ENCODE measurements at regions not wholly inside any gene's neighbourhood (a gene's known extent, or its start where the extent isn't known, plus 50 kb on each side); places are given as distances from the start of the nearest gene placed in this dataset.

DNA sequence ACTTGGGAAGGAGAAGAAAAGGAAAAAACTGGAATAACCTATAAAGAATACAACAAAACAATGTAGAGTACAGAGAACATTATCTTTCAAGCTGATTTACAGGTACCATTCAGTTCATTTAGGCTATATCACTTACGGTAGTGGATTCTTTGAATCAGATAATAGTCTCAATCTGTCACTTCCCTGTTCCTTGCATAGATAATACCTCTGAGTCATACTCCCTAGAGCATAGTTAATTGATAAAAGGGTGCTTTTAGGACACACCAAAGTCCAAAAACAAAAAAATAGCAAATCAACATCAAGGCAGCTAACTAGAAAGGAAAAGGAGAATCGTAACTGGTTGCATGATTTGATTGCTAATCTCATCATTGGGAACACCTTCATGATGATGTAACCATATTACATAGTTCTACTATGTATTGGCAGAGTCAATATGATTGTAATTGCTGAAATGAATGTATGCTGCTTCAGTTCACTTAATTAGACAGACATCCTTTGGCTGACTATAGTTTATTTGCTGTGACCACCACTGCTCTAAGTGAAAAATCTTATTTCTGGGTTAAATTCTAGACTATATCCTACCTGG lies 844.4 kb downstream of the GATA3 start:
- no peak for DNase-seq (ENCODE audit: low read depth)
- H3K4me3 ChIP-seq (ENCODE audit: low read length): no peak overlapping the region
- TF ChIP-seq, protein P1, sequence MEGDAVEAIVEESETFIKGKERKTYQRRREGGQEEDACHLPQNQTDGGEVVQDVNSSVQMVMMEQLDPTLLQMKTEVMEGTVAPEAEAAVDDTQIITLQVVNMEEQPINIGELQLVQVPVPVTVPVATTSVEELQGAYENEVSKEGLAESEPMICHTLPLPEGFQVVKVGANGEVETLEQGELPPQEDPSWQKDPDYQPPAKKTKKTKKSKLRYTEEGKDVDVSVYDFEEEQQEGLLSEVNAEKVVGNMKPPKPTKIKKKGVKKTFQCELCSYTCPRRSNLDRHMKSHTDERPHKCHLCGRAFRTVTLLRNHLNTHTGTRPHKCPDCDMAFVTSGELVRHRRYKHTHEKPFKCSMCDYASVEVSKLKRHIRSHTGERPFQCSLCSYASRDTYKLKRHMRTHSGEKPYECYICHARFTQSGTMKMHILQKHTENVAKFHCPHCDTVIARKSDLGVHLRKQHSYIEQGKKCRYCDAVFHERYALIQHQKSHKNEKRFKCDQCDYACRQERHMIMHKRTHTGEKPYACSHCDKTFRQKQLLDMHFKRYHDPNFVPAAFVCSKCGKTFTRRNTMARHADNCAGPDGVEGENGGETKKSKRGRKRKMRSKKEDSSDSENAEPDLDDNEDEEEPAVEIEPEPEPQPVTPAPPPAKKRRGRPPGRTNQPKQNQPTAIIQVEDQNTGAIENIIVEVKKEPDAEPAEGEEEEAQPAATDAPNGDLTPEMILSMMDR (conservative IDR thresholded peaks at IDR 0.05; ENCODE audit: low read length): no peak

DNA sequence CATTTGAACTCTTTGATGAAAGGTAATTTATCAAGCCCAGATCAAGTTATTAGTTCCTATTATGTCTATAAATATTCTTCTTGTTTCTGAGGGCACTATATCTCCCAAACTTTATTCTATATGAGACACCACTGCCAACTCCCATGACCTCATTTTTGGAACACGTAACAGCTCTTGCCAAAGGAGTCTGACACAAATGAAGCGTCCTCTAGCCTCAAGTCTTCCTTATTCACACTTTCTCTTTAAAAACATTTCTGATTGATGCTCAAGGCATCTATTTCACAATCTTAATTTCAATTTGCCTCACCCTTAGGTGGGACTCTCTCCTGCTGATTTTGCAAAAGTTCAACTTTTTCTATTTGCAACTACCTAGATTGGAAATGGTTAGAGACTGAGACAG lies 848.4 kb downstream of the GATA3 start:
- TF ChIP-seq, protein P1 (conservative IDR thresholded peaks at IDR 0.05; ENCODE audit: low read length): no peak
- DNase-seq (ENCODE audit: low read depth): no peak
- H3K4me3 ChIP-seq (ENCODE audit: low read length): no peak overlapping the region

DNA sequence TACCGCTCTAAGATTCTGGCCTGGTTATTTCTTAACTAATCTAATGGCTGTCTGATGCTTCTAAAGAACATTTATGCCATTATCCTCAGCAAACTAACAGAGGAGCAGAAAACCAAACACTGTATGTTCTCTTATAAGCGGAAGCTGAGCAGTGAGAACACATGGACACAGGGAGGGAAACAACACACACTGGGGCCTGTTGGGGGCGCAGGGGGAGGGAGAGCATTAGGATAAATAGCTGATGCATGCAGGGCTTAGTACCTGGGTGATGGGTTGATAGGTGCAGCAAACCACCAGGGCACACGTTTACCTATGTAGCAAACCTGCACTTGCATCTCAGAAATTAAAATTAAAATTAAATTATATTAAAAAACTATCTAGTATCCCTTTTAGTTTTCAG lies 853.5 kb downstream of the GATA3 start:
- H3K4me3 ChIP-seq (ENCODE audit: low read length): no peak overlapping the region
- DNase-seq (ENCODE audit: low read depth): no peak
- TF ChIP-seq, protein P1 (conservative IDR thresholded peaks at IDR 0.05; ENCODE audit: low read length): no peak

DNA sequence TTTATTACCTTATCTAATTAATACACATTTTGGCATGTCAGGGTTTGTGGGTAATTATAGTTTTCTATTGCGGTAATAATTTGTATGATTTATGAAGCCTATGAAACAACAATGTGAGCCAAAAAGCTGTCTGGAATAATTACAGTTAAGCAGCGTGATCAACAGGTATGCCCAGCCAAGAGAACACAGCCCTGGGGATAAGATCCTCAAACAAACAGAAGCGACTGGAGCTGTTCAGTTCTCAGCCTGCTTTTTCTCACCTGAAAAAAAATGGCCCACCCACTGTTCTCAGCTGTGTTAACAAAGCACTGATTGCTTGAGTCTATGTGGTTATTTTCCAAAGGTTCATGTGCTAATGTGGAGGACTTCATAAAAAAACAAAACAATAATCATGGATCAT lies 855.8 kb downstream of the GATA3 start:
- DNase-seq (ENCODE audit: low read depth): no peak
- H3K4me3 ChIP-seq (ENCODE audit: low read length): no peak overlapping the region
- TF ChIP-seq, protein P1 (conservative IDR thresholded peaks at IDR 0.05; ENCODE audit: low read length): no peak

DNA sequence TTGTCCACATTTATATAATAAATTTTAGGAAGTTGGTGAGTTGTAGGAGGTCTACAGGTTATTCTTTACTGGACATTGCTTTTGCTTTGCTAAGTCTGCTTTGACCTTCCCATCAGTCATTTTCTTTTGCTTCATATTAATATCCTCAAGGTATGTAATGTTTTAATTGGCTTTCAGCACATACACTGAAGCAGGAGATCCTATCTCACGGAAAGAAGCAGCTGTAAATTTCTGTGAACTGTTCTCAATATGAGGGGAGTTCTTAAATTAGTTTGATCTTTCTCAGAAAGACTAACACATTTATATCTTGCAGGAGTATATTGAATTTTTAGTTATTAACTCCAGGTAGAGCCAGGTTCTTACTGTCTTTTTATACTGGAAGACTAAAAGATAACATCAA lies 856.5 kb downstream of the GATA3 start:
- DNase-seq (ENCODE audit: low read depth): no peak
- no peak overlapping the region for H3K4me3 ChIP-seq (ENCODE audit: low read length)
- TF ChIP-seq, protein P1 (conservative IDR thresholded peaks at IDR 0.05; ENCODE audit: low read length): no peak

DNA sequence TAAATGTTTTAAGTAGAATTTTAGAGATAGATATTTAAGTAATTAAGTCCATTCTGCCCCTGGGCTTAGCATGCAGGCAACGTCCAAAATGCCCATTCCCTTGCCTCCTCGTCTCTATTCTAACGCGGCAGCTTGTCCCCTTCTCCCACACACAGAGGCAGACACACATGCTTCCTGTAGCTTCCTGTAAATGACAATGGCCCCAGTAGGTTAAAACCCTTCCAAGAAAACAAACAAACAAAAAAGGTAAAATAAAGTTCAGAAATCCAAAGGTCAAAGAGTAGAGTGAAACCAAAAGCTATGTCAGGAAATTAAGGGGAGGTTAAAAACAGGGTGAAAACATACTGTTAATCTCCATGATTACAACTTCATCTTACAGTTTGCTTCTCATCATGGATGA lies 857.6 kb downstream of the GATA3 start:
- DNase-seq (ENCODE audit: low read depth): no peak
- H3K4me3 ChIP-seq (ENCODE audit: low read length): no peak overlapping the region
- TF ChIP-seq, protein P1 (conservative IDR thresholded peaks at IDR 0.05; ENCODE audit: low read length): no peak

DNA sequence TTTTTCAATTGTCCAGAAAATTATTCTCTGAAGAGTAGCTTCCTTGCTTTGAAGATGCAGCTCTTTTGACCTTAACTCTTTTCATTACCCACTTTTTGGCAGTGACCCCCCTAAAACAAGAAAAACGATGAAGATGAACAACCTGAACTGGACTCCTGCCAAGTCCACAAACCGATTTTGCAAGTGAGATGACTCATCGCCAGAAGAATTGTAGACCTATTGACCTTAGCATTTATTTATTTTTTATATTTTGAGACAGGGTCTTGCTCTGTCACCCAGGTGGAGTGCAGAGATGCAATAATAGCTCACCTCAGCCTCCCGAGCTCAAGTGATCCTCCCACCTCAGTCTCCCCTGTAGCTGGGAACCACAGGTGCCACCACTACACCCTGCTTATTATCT lies 859.2 kb downstream of the GATA3 start:
- no peak overlapping the region for H3K4me3 ChIP-seq (ENCODE audit: low read length)
- TF ChIP-seq, protein P1 (conservative IDR thresholded peaks at IDR 0.05; ENCODE audit: low read length): no peak
- DNase-seq (ENCODE audit: low read depth): no peak

Measured in AG10803 (cell line).